SH-SY5Y (cell line): ENCODE measurements at regions not wholly inside any gene's neighbourhood (a gene's known extent, or its start where the extent isn't known, plus 50 kb on each side); places are given as distances from the start of the nearest gene placed in this dataset.

Experiments
- GATA2 ChIP-seq: IDR thresholded peaks from 2 replicates; pipeline ENCODE4 v1.6.1; 2011; ENCODE audit warnings: mild to moderate bottlenecking, low read depth, low read length
- GATA3 ChIP-seq: IDR thresholded peaks from 2 replicates; pipeline ENCODE4 v1.6.1; 2011; ENCODE audit warnings: low read depth, mild to moderate bottlenecking, low read length, moderate library complexity

GRCh38 chr11:116332391-116332790 lies 440.4 kb downstream of the BUD13 start:
- no peak for TF ChIP-seq GATA2
- TF ChIP-seq GATA3: no peak
